ENCODE measurements at regions not wholly inside any gene's neighbourhood (a gene's known extent, or its start where the extent isn't known, plus 50 kb on each side); places are given as distances from the start of the nearest gene placed in this dataset.

- Mint-ChIP-seq H3K36me3 (ENCODE audit: low read depth) (no peaks in the 10 kb centered on the region), H3K9me3 (no peaks in the 10 kb centered on the region), H3K27ac (no peak overlapping the region), H3K4me1 (peaks cover 75% of the 10 kb centered on the region), H3K27me3 (peaks cover 23% of the 10 kb centered on the region), H3K4me3 (no peak overlapping the region)
- no peak for DNase-seq
- ATAC-seq: no peak
These were observed 299.1 kb downstream of the RRAGC start for GRCh38 chr1:38560457-38560856.

DNA sequence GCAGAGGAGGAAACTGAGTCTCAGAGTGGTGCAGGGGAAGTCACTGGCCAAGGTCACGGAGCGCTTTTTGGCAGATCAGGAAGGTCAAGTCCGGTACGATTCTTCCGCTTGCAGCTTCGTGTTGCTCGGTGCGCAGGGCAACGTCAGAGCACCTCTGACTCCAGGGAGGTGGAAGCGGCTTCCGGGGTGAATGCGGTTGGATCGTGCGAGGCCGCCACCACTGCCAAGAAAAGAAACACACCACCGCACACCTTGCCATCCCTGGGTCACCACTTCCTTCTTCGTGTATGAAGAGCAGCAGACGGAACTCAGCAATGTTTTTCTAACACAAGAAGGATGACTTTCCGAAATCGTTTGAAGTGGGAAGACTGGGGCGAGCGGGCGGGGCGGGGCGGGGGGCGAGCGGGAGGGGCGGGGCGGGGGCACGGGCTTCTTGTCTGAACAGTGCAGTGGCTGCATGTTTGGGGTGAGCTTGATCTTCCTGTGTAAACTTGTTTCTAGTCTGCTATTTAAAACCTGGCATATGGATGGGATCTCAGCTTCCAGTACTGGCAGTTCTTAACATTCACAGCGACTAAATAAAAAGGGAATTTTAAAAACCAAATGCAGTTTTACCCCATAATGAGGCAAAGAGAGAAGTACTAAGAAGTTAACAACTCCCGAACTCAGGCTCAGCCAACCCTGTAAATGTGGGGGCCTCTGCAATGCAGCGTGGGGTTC, 300.0 kb downstream of the RRAGC start:
- H3K9me3 Mint-ChIP-seq: no peaks in the 10 kb centered on the region
- peaks cover 75% of the 10 kb centered on the region for H3K4me1 Mint-ChIP-seq
- H3K27ac Mint-ChIP-seq: peak overlapping the region; percentile 92
- ATAC-seq: peak; percentile 92
- peaks cover 23% of the 10 kb centered on the region for H3K27me3 Mint-ChIP-seq
- H3K4me3 Mint-ChIP-seq: peak overlapping the region; percentile 70
- no peaks in the 10 kb centered on the region for H3K36me3 Mint-ChIP-seq (ENCODE audit: low read depth)
- peak; percentile 81 for DNase-seq

- ATAC-seq: peak; percentile 26
- peaks cover 68% of the 10 kb centered on the region for H3K4me1 Mint-ChIP-seq
These were observed 300.8 kb downstream of the RRAGC start for GRCh38 chr1:38558500-38559445.

DNA sequence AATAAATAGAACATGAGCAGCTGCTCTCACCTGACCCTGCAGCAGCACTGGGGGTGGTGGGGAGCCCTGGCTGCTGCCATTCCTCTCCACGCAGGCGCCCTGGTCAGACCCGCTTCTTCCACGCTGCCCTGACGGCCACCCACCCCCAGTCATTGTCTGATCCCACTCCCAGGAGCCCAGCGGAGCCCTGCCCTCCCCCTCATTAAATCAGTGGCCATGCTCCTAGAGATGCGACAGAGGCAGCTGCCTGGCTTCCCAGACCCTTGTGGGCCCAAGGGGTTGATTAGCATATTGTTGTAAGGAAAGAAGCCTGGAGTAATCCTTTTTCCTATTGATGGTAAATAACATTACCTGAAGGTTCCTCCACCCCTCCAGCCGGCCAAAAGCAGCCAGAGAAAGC, 301.5 kb downstream of the RRAGC start:
- Mint-ChIP-seq H3K9me3 (no peaks in the 10 kb centered on the region), H3K27me3 (peaks cover 15% of the 10 kb centered on the region), H3K36me3 (ENCODE audit: low read depth) (no peaks in the 10 kb centered on the region), H3K4me3 (no peak overlapping the region), H3K27ac (peak overlapping the region; percentile 92), H3K4me1 (peaks cover 63% of the 10 kb centered on the region)
- no peak for ATAC-seq
- DNase-seq: no peak

More at GRCh38 chr1:38558500-38559445, 300.8 kb downstream of the RRAGC start:
- Mint-ChIP-seq H3K4me3 (peak overlapping the region; percentile 70), H3K27ac (peak overlapping the region; percentile 92), H3K36me3 (ENCODE audit: low read depth) (no peaks in the 10 kb centered on the region), H3K27me3 (peaks cover 20% of the 10 kb centered on the region), H3K9me3 (no peaks in the 10 kb centered on the region)
- DNase-seq: peak; percentile 34

DNA sequence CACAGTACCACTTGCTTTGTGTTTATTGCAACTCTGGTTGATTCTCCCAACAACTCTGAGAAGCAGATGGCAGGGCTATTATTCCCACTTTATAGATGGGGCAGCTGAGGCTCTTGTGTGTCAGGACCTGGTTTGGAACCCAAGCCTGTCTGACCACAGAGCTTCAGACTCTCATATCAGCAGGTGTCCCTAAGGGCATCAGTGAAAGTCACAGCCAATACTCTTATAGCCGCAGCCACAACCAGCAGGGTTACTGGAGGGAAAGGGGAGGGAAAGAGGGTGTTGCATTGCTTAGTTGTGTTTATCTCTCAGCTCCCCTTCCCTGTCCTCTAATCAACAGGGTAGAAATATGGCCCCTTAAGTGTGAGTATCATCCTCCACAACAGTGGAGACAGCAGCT, 304.0 kb downstream of the RRAGC start:
- Mint-ChIP-seq H3K4me3 (no peak overlapping the region), H3K4me1 (peaks cover 46% of the 10 kb centered on the region), H3K27me3 (peaks cover 5% of the 10 kb centered on the region), H3K27ac (no peak overlapping the region), H3K36me3 (ENCODE audit: low read depth) (no peaks in the 10 kb centered on the region), H3K9me3 (no peaks in the 10 kb centered on the region)
- no peak for ATAC-seq
- DNase-seq: no peak

- Mint-ChIP-seq H3K27me3 (peaks cover 5% of the 10 kb centered on the region), H3K9me3 (no peaks in the 10 kb centered on the region), H3K4me3 (no peak overlapping the region), H3K27ac (no peak overlapping the region), H3K4me1 (peaks cover 42% of the 10 kb centered on the region), H3K36me3 (ENCODE audit: low read depth) (no peaks in the 10 kb centered on the region)
- ATAC-seq (no peak), DNase-seq (no peak)
These were observed 304.4 kb downstream of the RRAGC start for GRCh38 chr1:38555130-38555529.

DNA sequence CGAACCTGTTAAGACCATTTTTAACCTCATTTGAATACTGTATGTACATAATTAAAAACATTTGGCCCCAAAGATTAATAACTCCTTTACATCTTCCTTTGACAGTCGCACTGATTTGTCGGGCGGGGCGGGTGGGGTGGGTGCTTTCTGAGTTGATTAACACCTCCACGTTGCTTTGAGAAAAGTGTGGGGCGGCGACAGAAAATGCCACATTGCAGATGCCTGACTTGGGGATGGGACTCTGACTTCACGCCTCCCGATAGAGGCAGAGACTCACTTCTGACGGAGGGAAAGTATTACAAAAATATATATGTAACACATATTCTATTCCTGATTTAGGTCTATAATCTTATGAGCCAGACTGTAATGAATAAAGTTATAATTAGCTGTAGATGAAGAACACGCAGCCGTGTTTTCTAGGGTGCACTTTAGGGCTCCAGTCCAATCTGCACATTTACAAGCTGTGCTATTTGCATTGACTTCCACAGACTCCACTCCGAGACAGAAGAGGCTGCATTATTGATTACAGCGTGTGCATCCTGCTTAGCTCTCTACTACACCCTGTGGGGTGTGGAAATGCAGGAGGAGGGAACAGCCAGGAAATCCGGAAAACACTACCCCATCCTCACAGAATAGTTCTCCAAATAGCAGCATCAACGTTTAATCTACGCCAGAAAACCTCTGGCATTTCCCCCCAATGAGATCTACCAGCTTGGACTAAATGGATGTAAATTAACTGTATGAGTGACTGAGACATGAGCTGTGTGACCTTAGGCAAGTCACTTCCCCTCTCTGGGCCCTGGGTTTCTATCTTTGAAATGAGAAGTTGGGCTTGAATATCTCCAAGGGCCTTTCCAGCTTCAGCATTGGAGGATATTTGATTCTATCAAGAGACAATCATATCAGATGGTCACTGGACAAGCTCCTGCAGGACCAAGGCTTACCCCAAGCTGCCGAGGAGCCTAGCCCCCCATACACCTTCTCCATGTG, 308.0 kb downstream of the RRAGC start:
- DNase-seq: no peak
- peaks cover 10% of the 10 kb centered on the region for H3K4me1 Mint-ChIP-seq
- no peak overlapping the region for H3K4me3 Mint-ChIP-seq
- no peak for ATAC-seq
- H3K9me3 Mint-ChIP-seq: no peaks in the 10 kb centered on the region
- H3K27me3 Mint-ChIP-seq: peaks cover 14% of the 10 kb centered on the region
- H3K27ac Mint-ChIP-seq: no peak overlapping the region
- no peaks in the 10 kb centered on the region for H3K36me3 Mint-ChIP-seq (ENCODE audit: low read depth)

DNA sequence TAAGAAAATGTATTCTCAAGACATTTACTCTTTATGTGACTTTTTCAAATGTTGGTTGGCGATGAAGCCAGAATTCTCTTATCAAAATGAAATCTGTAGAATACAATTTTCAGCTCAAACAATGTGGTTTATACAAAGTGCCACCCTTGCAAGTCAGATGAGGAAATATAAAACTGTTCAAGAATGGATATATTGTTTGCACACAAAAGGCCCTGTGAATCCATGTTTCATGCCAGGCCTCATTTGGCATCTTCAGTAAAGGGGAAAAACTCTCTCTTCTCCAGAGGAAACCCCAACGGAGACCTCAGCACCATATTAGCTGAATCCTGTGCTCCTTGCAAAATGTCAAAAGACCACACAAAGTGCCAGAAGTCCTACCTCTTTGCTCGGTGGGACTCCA, 310.4 kb downstream of the RRAGC start:
- Mint-ChIP-seq H3K27me3 (peaks cover 18% of the 10 kb centered on the region), H3K4me1 (no peaks in the 10 kb centered on the region), H3K27ac (no peak overlapping the region), H3K36me3 (ENCODE audit: low read depth) (no peaks in the 10 kb centered on the region), H3K9me3 (no peaks in the 10 kb centered on the region), H3K4me3 (no peak overlapping the region)
- ATAC-seq (no peak), DNase-seq (no peak)

GRCh38 chr1:38547321-38547720, 312.3 kb downstream of the RRAGC start:
- no peaks in the 10 kb centered on the region for H3K36me3 Mint-ChIP-seq (ENCODE audit: low read depth)
- H3K27me3 Mint-ChIP-seq: peaks cover 16% of the 10 kb centered on the region
- no peaks in the 10 kb centered on the region for H3K9me3 Mint-ChIP-seq
- H3K27ac Mint-ChIP-seq: no peak overlapping the region
- H3K4me1 Mint-ChIP-seq: no peaks in the 10 kb centered on the region
- ATAC-seq (no peak), DNase-seq (no peak)
- H3K4me3 Mint-ChIP-seq: no peak overlapping the region

DNA sequence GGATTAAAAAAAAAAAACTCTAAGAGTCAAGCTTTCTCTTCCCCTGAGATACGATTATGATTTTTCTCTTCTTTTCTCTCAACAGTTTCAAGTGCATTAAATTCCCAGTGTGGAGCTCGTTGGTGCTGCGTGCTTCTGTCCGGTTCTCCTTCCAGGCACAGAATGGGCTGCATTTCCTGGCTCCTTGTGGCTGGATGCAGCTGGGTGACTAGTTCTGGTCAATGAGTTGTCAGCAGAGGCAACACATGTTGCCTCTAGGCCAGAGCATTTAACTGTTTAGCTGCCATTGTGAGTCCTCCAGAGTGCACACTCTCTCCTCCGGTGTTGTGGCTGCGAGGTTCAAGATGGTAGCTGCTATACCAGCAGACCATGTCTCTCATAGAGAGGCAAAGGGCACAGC, 312.9 kb downstream of the RRAGC start:
- peaks cover 16% of the 10 kb centered on the region for H3K27me3 Mint-ChIP-seq
- H3K27ac Mint-ChIP-seq: no peak overlapping the region
- H3K36me3 Mint-ChIP-seq (ENCODE audit: low read depth): no peaks in the 10 kb centered on the region
- ATAC-seq (no peak), DNase-seq (no peak)
- no peaks in the 10 kb centered on the region for H3K9me3 Mint-ChIP-seq
- no peaks in the 10 kb centered on the region for H3K4me1 Mint-ChIP-seq
- no peak overlapping the region for H3K4me3 Mint-ChIP-seq

DNA sequence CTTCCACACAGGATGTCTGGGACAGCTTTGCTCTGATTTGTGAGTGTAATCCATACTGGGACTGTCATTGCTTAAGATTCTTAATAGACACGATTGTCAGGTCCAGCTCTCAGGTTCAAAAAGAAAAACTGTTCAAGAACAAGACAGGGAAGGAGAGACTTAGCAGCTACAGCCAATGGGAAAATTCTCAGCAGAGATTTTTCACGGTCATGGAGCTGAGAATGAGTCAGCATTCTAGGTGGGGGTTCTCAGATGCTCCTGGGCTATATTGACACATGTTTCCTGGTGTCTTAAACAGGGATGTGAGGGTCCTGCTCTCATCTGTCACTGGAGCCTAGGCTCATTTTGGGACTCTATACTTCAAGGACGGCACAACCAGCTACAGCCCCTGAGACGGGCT, 318.3 kb downstream of the RRAGC start:
- DNase-seq: no peak
- H3K4me1 Mint-ChIP-seq: peaks cover 2% of the 10 kb centered on the region
- H3K4me3 Mint-ChIP-seq: no peak overlapping the region
- H3K36me3 Mint-ChIP-seq (ENCODE audit: low read depth): no peaks in the 10 kb centered on the region
- no peak for ATAC-seq
- H3K27me3 Mint-ChIP-seq: peaks cover 17% of the 10 kb centered on the region
- no peak overlapping the region for H3K27ac Mint-ChIP-seq
- no peaks in the 10 kb centered on the region for H3K9me3 Mint-ChIP-seq

GRCh38 chr1:38539931-38540330, 319.6 kb downstream of the RRAGC start:
- Mint-ChIP-seq H3K27me3 (peaks cover 17% of the 10 kb centered on the region), H3K27ac (no peak overlapping the region), H3K4me1 (peaks cover 2% of the 10 kb centered on the region), H3K4me3 (no peak overlapping the region), H3K36me3 (ENCODE audit: low read depth) (no peaks in the 10 kb centered on the region), H3K9me3 (no peaks in the 10 kb centered on the region)
- ATAC-seq (no peak), DNase-seq (no peak)

DNA sequence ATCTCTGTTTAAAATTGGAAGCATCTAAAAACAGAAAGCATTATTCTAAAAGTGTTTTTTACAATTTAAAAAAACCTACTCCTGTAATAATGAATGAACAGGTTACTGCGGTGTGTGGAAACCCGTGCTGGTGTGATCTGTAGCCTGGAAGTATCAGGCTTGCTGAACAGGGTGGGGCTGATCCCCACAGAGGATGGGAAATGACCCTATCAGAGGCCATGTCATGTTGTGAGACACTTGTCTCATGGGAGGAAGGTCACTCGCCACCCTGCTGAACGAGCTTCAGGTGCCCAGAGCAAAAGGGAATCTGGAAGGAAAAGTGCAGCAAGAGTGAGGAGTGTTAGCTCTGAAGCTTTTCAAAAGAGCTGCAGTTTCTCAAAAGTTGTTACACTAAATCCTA, 320.7 kb downstream of the RRAGC start:
- Mint-ChIP-seq H3K4me3 (no peak overlapping the region), H3K27ac (no peak overlapping the region), H3K4me1 (peaks cover 12% of the 10 kb centered on the region), H3K9me3 (no peaks in the 10 kb centered on the region), H3K27me3 (peaks cover 17% of the 10 kb centered on the region), H3K36me3 (ENCODE audit: low read depth) (no peaks in the 10 kb centered on the region)
- no peak for ATAC-seq
- no peak for DNase-seq

DNA sequence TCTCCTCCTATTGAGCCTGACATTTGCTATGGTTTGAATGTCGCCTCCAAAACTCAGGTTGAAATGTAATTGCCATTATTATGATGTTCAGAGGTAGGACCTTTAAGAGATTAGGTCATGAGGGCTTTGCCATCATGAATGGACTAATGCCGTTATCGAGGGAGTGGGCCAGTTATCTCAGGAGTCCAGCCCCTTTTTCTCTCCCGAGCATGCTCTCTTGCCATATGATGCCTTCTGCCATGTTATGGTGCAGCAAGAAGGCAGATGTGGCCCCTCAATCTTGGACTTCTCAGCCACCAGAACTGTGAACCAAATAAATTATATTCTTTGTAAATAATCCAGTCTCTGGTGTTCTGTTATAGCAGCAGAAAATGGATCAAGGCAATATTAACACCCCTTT, 323.5 kb downstream of the RRAGC start:
- H3K4me3 Mint-ChIP-seq: no peak overlapping the region

More for the DNA sequence above, 323.5 kb downstream of the RRAGC start:
- Mint-ChIP-seq H3K9me3 (no peaks in the 10 kb centered on the region), H3K36me3 (ENCODE audit: low read depth) (no peaks in the 10 kb centered on the region), H3K27me3 (peaks cover 13% of the 10 kb centered on the region), H3K27ac (no peak overlapping the region), H3K4me1 (peaks cover 20% of the 10 kb centered on the region)
- DNase-seq: no peak
- ATAC-seq: no peak
